ENCODE measurements at regions not wholly inside any gene's neighbourhood (a gene's known extent, or its start where the extent isn't known, plus 50 kb on each side); places are given as distances from the start of the nearest gene placed in this dataset.

DNA sequence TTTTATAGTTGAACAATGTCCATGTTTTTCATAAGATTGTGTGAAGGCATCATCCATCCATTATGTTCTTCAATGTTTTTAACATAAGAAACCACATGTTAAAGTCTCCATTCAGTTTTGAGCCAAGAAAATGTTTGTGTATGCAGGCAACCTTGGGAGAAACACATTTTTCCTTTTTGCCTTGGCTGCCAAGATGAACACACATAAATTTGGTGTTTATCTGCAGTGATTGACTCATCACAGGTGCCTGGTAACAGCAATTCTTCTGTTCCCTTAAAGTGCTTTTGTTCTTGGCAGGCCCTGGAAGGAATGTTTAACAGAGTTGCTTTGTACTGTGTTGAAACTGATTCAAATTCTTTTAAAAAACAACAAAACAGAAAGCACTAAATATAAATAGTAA is 709.9 kb upstream of the ADGRL4 start:
- no peaks in the 10 kb centered on the region for H4K20me1 ChIP-seq (ENCODE audit: insufficient read depth, low read length)
- H3K9ac ChIP-seq (ENCODE audit: low read length) = no peak overlapping the region
- H3K9me3 ChIP-seq (ENCODE audit: low read length) = 0 out of 2 replicates have a peak, but pooled peaks cover 8% of the 10 kb centered on the region
- no peak overlapping the region; the same call in 1 of the 2 replicates for H2AFZ ChIP-seq (ENCODE audit: low read length)
- TF ChIP-seq, protein P1, sequence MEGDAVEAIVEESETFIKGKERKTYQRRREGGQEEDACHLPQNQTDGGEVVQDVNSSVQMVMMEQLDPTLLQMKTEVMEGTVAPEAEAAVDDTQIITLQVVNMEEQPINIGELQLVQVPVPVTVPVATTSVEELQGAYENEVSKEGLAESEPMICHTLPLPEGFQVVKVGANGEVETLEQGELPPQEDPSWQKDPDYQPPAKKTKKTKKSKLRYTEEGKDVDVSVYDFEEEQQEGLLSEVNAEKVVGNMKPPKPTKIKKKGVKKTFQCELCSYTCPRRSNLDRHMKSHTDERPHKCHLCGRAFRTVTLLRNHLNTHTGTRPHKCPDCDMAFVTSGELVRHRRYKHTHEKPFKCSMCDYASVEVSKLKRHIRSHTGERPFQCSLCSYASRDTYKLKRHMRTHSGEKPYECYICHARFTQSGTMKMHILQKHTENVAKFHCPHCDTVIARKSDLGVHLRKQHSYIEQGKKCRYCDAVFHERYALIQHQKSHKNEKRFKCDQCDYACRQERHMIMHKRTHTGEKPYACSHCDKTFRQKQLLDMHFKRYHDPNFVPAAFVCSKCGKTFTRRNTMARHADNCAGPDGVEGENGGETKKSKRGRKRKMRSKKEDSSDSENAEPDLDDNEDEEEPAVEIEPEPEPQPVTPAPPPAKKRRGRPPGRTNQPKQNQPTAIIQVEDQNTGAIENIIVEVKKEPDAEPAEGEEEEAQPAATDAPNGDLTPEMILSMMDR (IDR thresholded peaks at IDR 0.05; ENCODE audit: low read length) = no peak
- no peak for TF ChIP-seq EZH2 (IDR thresholded peaks at IDR 0.05; ENCODE audit: borderline replicate concordance, low read length)
- peaks cover 6% of the 10 kb centered on the region for H3K4me1 ChIP-seq (ENCODE audit: insufficient read depth, low read length, severe bottlenecking)
- no peaks in the 10 kb centered on the region for H3K79me2 ChIP-seq (ENCODE audit: insufficient read depth, low read length)
- no peaks in the 10 kb centered on the region for H3K27me3 ChIP-seq (ENCODE audit: insufficient read depth, low read length)
- no peak overlapping the region for H3K27ac ChIP-seq (ENCODE audit: low read depth, low read length, poor library complexity, severe bottlenecking)
- H3F3A ChIP-seq (ENCODE audit: insufficient read depth, low read length) = no peaks in the 10 kb centered on the region
- no peaks in the 10 kb centered on the region for H3K36me3 ChIP-seq (ENCODE audit: insufficient read depth, low read length)
- H3K4me3 ChIP-seq (ENCODE audit: low read depth, low read length, poor library complexity, severe bottlenecking) = no peak overlapping the region
- no peaks in the 10 kb centered on the region for H3K9me2 ChIP-seq (ENCODE audit: low read depth, low read length)
- H3K4me2 ChIP-seq (ENCODE audit: low read length) = no peak overlapping the region

DNA sequence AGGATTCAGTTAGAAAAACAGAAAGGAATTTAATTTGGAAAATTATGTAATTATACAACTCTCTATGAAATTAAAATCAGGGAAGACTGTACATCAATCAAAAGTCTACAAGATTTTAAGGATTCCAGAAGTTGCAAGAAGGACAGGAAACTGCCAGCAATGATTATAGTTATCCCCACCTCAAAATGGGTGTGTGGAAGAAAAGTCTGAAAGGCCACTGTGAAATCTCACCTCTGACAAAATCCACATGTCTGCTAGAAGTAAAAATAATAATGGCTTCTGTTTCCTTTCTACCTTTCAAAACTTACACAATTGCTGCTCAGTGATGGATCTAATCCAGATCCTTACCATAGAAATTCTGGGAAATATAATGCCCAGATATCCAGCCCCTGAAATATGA is 708.1 kb upstream of the ADGRL4 start:
- Histone ChIP-seq H3K36me3 (ENCODE audit: insufficient read depth, low read length) (no peaks in the 10 kb centered on the region), H3K4me2 (ENCODE audit: low read length) (no peak overlapping the region), H3K9ac (ENCODE audit: low read length) (no peak overlapping the region), H3K27me3 (ENCODE audit: insufficient read depth, low read length) (no peaks in the 10 kb centered on the region), H3K4me3 (ENCODE audit: low read depth, low read length, poor library complexity, severe bottlenecking) (no peak overlapping the region), H3K79me2 (ENCODE audit: insufficient read depth, low read length) (no peaks in the 10 kb centered on the region), H3K4me1 (ENCODE audit: insufficient read depth, low read length, severe bottlenecking) (peaks cover 24% of the 10 kb centered on the region), H4K20me1 (ENCODE audit: insufficient read depth, low read length) (no peaks in the 10 kb centered on the region), H3F3A (ENCODE audit: insufficient read depth, low read length) (no peaks in the 10 kb centered on the region), H3K9me2 (ENCODE audit: low read depth, low read length) (no peaks in the 10 kb centered on the region), H2AFZ (ENCODE audit: low read length) (peak overlapping the region; percentile 38; the same call in 1 of the 2 replicates), H3K27ac (ENCODE audit: low read depth, low read length, poor library complexity, severe bottlenecking) (no peak overlapping the region), H3K9me3 (ENCODE audit: low read length) (0 out of 2 replicates have a peak, but pooled peaks cover 2% of the 10 kb centered on the region)
- TF ChIP-seq, protein P1 (IDR thresholded peaks at IDR 0.05; ENCODE audit: low read length) = no peak
- no peak for TF ChIP-seq EZH2 (IDR thresholded peaks at IDR 0.05; ENCODE audit: borderline replicate concordance, low read length)

DNA sequence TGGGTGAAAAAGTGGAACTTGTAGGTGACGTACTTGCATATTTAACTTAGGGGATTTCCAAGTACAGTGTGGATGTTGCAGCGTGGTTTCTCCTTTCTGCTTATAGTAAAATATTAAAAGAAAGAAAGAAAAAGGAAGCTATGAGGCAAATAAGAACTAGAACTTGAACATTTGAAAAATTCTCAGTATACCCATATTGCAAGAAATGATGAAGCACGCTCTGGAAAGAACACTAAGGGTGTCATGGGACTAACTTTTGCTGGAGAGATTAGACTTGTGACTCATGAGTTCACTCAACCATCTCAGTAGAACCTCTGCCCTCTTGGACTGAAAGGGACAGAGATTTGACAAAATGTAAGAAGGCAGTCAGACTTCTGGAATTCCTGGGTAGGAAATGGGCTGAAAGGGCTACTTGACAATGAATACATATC is 704.5 kb upstream of the ADGRL4 start:
- no peaks in the 10 kb centered on the region for H4K20me1 ChIP-seq (ENCODE audit: insufficient read depth, low read length)
- H3K9ac ChIP-seq (ENCODE audit: low read length) = peak overlapping the region; percentile 26; the same call in 1 of the 2 replicates
- H3K9me3 ChIP-seq (ENCODE audit: low read length) = no peaks in the 10 kb centered on the region
- H3K9me2 ChIP-seq (ENCODE audit: low read depth, low read length) = no peaks in the 10 kb centered on the region
- TF ChIP-seq EZH2 (IDR thresholded peaks at IDR 0.05; ENCODE audit: borderline replicate concordance, low read length) = no peak
- TF ChIP-seq, protein P1 (IDR thresholded peaks at IDR 0.05; ENCODE audit: low read length) = no peak
- H3K4me2 ChIP-seq (ENCODE audit: low read length) = peak overlapping the region; percentile 51
- H3K4me3 ChIP-seq (ENCODE audit: low read depth, low read length, poor library complexity, severe bottlenecking) = peak overlapping the region; percentile 19
- no peaks in the 10 kb centered on the region for H3F3A ChIP-seq (ENCODE audit: insufficient read depth, low read length)
- no peaks in the 10 kb centered on the region for H3K79me2 ChIP-seq (ENCODE audit: insufficient read depth, low read length)
- H2AFZ ChIP-seq (ENCODE audit: low read length) = 0 out of 2 replicates have a peak overlapping the region, but pooled peaks have one; percentile 9
- peaks cover 52% of the 10 kb centered on the region for H3K4me1 ChIP-seq (ENCODE audit: insufficient read depth, low read length, severe bottlenecking)
- no peaks in the 10 kb centered on the region for H3K27me3 ChIP-seq (ENCODE audit: insufficient read depth, low read length)
- no peaks in the 10 kb centered on the region for H3K36me3 ChIP-seq (ENCODE audit: insufficient read depth, low read length)
- peak overlapping the region; percentile 91 for H3K27ac ChIP-seq (ENCODE audit: low read depth, low read length, poor library complexity, severe bottlenecking)
